ENCODE measurements at regions not wholly inside any gene's neighbourhood (a gene's known extent, or its start where the extent isn't known, plus 50 kb on each side); places are given as distances from the start of the nearest gene placed in this dataset.

DNA sequence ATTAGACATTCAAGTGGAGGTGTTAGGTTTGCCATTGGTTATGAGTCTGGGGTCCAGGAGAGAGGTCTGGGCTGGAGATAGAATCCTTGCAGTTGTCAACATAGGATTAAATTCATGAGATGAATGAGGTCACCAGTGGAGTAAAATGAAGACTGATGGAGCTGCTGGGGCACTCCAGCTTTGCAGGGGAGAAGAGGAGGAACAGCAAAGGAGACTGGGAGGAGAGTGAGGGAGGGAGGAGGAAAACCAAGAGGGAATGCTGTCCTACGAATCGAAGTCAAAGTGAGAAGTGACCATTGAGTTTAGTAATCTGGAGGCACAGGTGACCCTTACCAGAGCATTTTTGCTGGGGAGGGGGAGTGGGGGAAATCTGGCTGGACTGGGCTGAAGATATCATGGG, 178.2 kb upstream of the NR3C1 start:
- DNase-seq = no peak

GRCh38 chr5:143581147-143581546, 177.7 kb upstream of the NR3C1 start:
- no peak for DNase-seq

- no peak for DNase-seq
Observed at GRCh38 chr5:143576711-143577484, 173.4 kb upstream of the NR3C1 start.

DNA sequence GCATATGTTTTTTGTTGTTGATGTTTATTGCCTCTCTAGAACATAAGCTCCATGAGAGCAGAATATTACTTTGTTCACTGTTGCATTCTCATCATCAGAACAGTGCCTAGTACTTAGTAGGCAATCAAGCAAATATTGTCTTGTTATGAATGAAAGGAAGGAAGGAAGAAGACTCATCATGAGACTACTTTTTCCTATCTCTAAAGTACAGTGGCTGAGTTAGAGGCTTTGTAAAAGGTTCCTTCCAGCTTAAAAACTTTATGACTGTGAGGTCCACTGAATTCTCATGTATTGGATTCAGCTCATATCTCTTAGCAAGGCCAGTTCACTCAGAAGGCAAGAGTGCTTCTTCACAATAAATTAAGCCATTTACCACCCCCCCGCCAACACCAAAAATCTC, 171.8 kb upstream of the NR3C1 start:
- DNase-seq = no peak

GRCh38 chr5:143574236-143574635, 170.8 kb upstream of the NR3C1 start:
- no peak for DNase-seq

- DNase-seq = no peak
Observed at GRCh38 chr5:143573568-143574170, 170.2 kb upstream of the NR3C1 start.

DNA sequence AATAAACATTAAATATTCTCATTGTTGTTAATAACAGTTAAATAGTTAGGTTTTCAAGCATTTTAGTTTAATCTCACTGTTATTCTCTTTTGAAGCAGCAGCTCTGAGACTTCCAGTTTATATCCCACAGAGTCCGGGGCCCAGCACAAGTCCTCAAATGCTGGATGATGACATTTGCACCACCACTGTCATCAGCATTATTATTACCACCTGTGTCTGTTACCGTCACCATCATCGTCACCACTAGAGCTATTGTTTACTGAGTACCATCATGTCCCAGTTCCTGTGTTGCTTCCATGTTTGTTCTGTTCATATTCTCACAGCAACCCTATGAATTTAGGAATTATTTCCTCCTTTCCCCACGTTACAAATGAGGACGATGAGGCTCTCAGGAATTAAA, 169.2 kb upstream of the NR3C1 start:
- no peak for DNase-seq

DNA sequence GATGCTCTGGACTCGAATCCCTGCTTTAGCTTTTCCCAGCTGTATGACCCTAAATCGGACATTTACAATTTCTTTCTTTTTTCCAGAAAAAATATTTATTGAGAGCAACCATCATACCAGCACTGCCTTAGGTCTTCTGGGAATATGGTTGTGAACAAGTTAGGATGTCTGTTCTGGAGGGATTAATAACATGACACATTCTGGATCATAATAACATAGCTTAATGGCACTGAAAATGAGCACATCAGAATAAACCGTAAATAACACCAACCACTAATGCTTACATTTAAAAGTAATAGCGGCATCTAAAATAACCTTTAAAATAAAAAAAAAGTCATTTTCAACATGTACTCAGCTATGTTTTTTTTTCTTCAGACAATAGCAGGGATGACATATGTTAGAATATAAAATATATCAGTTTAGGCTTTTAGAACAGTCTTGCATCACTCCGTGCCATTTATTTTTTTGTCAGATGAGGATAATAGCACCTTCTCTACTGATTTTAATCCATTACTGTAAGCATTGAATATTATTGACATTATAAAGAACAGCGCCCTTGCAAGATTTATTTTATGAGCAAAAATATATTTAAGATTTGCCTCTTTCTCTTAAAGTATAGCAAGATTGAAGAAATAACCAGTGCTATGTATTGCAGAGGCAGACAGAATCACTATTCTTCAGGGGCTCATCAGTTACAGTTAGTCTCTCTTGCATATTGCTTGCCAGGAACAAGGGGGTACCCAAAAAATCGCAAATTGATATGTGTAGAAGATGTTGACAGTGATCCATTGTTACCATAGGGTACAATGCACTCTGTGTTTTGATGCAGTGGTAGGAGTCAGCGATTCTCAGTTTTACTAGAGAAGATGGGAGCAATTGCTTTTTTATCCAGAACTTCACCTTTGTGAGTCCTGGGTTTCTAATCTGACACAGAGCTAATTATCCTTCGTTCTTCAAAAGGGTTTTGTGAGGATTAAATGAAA, 168.4 kb upstream of the NR3C1 start:
- no peak for DNase-seq

- no peak for DNase-seq
Observed at GRCh38 chr5:143570989-143571388, 167.5 kb upstream of the NR3C1 start.

GRCh38 chr5:143569722-143570567, 166.5 kb upstream of the NR3C1 start:
- DNase-seq = no peak

GRCh38 chr5:143569213-143569701, 165.8 kb upstream of the NR3C1 start:
- no peak for DNase-seq

DNA sequence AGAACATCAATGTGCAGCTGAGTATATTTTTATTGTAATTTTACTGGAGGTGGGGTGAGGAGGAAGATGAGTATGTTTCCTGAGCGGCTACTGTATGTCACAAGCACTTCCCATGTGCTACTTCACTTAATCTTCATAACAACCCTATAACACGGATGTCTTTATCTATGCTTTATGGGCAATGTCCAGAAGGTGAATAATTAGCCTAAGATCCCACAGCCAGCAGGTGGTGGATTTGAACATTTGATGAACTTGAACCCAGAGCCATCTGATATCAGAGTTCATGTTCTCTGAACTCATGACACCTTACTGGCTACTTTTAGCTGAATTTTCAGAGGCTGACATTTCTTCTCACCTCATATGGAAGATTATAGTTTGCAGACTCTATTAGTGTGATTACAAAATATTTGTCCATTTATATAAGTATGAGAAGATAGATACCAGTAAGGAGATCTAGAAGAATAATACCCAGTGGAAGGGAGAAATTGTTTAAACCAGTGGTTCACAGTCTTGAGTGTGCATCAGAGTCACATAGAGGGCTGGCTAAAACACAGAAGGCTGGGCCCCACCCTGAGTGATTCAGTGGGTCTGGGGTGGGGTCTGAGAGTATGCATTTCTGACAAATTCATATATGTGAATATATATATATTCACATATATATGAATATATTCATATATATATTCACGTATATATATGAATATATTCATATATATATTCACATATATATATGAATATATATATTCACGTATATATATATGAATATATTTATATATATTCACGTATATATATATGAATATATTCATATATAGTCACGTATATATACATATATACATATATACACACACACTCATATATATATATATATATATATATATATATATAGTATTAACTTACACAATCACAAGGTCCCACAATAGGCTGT, 164.4 kb upstream of the NR3C1 start:
- no peak for DNase-seq

- DNase-seq = no peak
Observed at GRCh38 chr5:143566139-143566538, 162.7 kb upstream of the NR3C1 start.

GRCh38 chr5:143564417-143564816, 160.9 kb upstream of the NR3C1 start:
- DNase-seq = no peak

DNA sequence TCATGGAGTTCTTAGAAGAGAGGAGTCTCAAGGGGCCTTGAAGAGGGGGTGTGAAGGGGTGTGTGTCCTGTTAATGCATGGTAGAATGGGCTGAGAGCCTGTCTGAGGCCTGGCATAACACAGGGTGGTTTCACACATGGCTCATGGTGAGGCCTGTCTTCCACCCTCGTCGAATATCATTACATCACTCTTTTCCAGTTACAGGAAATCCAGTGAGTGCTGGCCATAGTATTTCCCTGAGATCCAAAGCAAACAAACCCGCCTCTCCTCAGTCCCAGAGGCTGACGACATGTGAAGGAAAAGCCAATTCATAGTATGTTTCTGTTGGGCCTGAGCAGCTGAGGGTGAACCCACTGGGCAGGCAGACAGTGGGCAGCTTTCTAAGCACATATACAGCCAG, 159.4 kb upstream of the NR3C1 start:
- no peak for DNase-seq

- DNase-seq = no peak
Observed at GRCh38 chr5:143561219-143561618, 157.7 kb upstream of the NR3C1 start.

DNA sequence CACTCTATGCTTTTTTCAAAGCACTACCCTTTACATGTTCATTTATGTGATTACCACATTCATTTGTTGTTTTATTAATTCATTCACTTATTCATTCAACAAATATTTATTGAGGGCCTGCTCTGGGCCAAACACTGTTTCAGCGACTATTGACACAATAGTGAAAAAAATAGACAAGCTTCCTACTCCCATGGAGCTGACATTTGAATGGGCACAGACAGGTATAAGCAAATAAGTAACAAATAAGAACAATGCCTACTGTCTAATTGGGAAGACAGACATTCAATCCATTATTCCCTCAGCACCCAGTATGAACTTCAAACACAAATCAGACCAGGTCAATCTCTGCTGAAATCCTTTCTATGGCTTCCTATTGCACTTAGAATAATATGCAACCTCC, 156.9 kb upstream of the NR3C1 start:
- no peak for DNase-seq

DNA sequence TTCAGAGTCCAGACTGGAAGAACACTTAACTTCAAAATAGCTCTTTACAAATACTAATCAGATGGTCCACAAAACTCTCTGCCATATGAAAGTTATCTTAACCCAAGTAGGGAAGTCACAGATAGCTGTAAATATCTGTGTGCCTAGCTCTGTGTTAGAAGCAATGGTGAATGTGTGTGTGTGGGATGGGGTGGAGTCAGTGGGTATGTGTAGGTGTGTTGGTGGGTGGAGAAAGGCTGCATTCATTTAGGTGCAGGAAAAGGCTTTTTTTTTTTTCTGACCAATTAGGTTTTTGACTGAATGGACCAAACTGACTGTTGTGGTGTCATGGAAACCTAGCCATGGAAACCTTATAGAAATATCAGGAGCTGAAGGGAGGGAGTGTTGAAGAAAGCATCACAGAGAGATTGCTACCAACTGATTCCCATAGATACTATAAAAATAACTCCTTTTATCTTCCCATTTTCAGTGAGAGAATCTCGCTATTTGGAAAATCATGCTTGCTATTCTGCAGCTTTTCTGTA, 156.2 kb upstream of the NR3C1 start:
- DNase-seq = no peak

- DNase-seq = no peak
Observed at GRCh38 chr5:143558048-143558447, 154.6 kb upstream of the NR3C1 start.

DNA sequence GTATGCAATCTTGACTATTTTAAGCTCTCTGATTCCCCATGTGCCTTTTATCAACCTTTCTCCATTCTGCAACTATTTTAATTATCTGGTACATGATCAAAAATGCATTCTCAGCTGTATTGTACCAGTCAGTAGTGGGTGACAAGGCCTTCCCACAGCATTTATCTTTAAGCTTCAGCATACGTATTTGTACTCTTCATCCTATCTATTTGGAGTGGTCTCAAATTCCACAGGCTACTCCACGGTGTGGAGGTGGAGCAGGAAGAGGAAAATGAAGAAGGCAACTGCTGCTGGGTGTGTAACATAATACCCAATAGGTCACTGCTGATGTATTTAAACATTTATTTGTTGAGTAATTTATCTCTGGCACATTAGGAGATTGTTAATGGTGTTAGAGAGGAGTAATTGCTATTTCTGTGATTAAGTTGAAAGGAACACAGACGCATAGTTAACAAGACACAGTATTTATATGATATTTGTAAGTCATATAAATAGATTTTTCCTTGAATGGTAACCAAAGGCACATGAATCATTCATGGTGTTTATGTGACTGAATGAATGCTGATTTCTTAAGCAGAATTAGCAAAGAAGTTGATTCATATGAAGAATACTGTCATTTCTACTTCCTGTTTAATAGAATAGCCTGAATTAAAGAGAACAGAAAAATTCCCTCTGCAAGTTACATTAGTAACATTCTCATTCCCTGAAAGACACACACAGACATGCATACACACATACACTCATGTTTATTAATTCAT, 153.8 kb upstream of the NR3C1 start:
- peak; percentile 7 for DNase-seq
